KMS-11 (cell line): ENCODE measurements at regions not wholly inside any gene's neighbourhood (a gene's known extent, or its start where the extent isn't known, plus 50 kb on each side); places are given as distances from the start of the nearest gene placed in this dataset.

Source experiments
- H2AFZ ChIP-seq: fragments of 200-600 bp; sonication (generic); 2 replicates; pipeline ENCODE4 v1.6.1; 2016; ENCODE audit warnings: antibody characterized with exemption, mixed run types, low read depth
- H3K27ac ChIP-seq: fragments of 200-600 bp; sonication (generic); 2 replicates; pipeline ENCODE4 v1.6.1; 2016; ENCODE audit warnings: mild to moderate bottlenecking, mixed run types
- H3K27me3 ChIP-seq: fragments of 200-600 bp; sonication (generic); 2 replicates; pipeline ENCODE4 v1.6.1; 2017; ENCODE audit warnings: mild to moderate bottlenecking, low read depth, mixed run types, moderate library complexity; ENCODE audit not compliant: insufficient read depth
- H3K36me3 ChIP-seq: fragments of 200-600 bp; sonication (generic); 2 replicates; pipeline ENCODE4 v1.6.1; 2017; ENCODE audit warnings: mild to moderate bottlenecking, mixed run types; ENCODE audit not compliant: insufficient read depth
- H3K4me1 ChIP-seq: fragments of 200-600 bp; sonication (generic); 2 replicates; pipeline ENCODE4 v1.6.1; 2016; ENCODE audit warnings: mild to moderate bottlenecking, low read depth, mixed run types; ENCODE audit not compliant: poor library complexity, severe bottlenecking
- H3K4me2 ChIP-seq: fragments of 200-600 bp; sonication (generic); 2 replicates; pipeline ENCODE4 v1.7.0; 2016; ENCODE audit warnings: mild to moderate bottlenecking, mixed run types
- H3K4me3 ChIP-seq: fragments of 200-600 bp; sonication (generic); IDR thresholded peaks from 2 replicates; pipeline ENCODE4 v1.6.1; 2017; ENCODE audit warnings: low read depth, low read length, mixed read lengths; ENCODE audit not compliant: insufficient read depth
- H3K79me2 ChIP-seq: fragments of 200-600 bp; sonication (generic); 2 replicates; pipeline ENCODE4 v1.6.1; 2016; ENCODE audit warnings: low read depth, mixed run types; ENCODE audit not compliant: insufficient read depth
- H3K9ac ChIP-seq: fragments of 200-600 bp; sonication (generic); 2 replicates; pipeline ENCODE4 v1.6.1; 2016; ENCODE audit warnings: mild to moderate bottlenecking, mixed run types
- H4K20me1 ChIP-seq: fragments of 200-600 bp; sonication (generic); 2 replicates; pipeline ENCODE4 v1.6.1; 2016; ENCODE audit warnings: mild to moderate bottlenecking, mixed run types; ENCODE audit not compliant: insufficient read depth
- CTCF ChIP-seq: fragments of 200-600 bp; sonication (generic); conservative IDR thresholded peaks from 2 replicates; pipeline ENCODE4 v1.6.1; 2017; ENCODE audit warnings: low read depth, mild to moderate bottlenecking, antibody characterized with exemption, low read length, moderate library complexity, mixed read lengths

GRCh38 chr9:73647560-73647959 lies 495.9 kb downstream of the ANXA1 start:
- TF ChIP-seq CTCF = no peak
- Histone ChIP-seq H4K20me1 (no peaks in the 10 kb centered on the region), H3K4me2 (no peak overlapping the region)

GRCh38 chr9:73649552-73649951 lies 497.9 kb downstream of the ANXA1 start:
- Histone ChIP-seq H3K4me2 (no peak overlapping the region), H3K9ac (no peak overlapping the region), H3K27me3 (no peaks in the 10 kb centered on the region), H2AFZ (no peak overlapping the region), H3K36me3 (no peaks in the 10 kb centered on the region), H3K4me3 (no peak overlapping the region), H3K27ac (no peak overlapping the region), H3K79me2 (no peaks in the 10 kb centered on the region), H4K20me1 (no peaks in the 10 kb centered on the region), H3K4me1 (peaks cover 9% of the 10 kb centered on the region)
- TF ChIP-seq CTCF = no peak

More at GRCh38 chr9:73647560-73647959, 495.9 kb downstream of the ANXA1 start:
- no peaks in the 10 kb centered on the region for H3K79me2 ChIP-seq
- H3K4me1 ChIP-seq = peaks cover 9% of the 10 kb centered on the region
- no peaks in the 10 kb centered on the region for H3K27me3 ChIP-seq
- no peak overlapping the region for H2AFZ ChIP-seq
- no peak overlapping the region for H3K27ac ChIP-seq
- no peaks in the 10 kb centered on the region for H3K36me3 ChIP-seq
- no peak overlapping the region for H3K9ac ChIP-seq
- no peak overlapping the region for H3K4me3 ChIP-seq

GRCh38 chr9:73655363-73655762 lies 503.7 kb downstream of the ANXA1 start:
- Histone ChIP-seq H3K9ac (no peak overlapping the region), H3K4me1 (peaks cover 31% of the 10 kb centered on the region), H3K4me3 (no peak overlapping the region), H3K27ac (no peak overlapping the region), H4K20me1 (no peaks in the 10 kb centered on the region), H3K27me3 (no peaks in the 10 kb centered on the region), H3K4me2 (no peak overlapping the region), H2AFZ (no peak overlapping the region), H3K79me2 (no peaks in the 10 kb centered on the region), H3K36me3 (no peaks in the 10 kb centered on the region)
- TF ChIP-seq CTCF = no peak

- no peaks in the 10 kb centered on the region for H3K27me3 ChIP-seq
- H3K4me2 ChIP-seq = no peak overlapping the region
- no peaks in the 10 kb centered on the region for H3K36me3 ChIP-seq
- H3K79me2 ChIP-seq = no peaks in the 10 kb centered on the region
- no peak for TF ChIP-seq CTCF
- H3K4me1 ChIP-seq = peaks cover 29% of the 10 kb centered on the region
- H3K9ac ChIP-seq = no peak overlapping the region
- H4K20me1 ChIP-seq = no peaks in the 10 kb centered on the region
- H3K4me3 ChIP-seq = no peak overlapping the region
- H2AFZ ChIP-seq = no peak overlapping the region
- H3K27ac ChIP-seq = no peak overlapping the region
Observed at GRCh38 chr9:73655831-73656230, 504.2 kb downstream of the ANXA1 start.
